ENCODE measurements at regions not wholly inside any gene's neighbourhood (a gene's known extent, or its start where the extent isn't known, plus 50 kb on each side); places are given as distances from the start of the nearest gene placed in this dataset.

DNA sequence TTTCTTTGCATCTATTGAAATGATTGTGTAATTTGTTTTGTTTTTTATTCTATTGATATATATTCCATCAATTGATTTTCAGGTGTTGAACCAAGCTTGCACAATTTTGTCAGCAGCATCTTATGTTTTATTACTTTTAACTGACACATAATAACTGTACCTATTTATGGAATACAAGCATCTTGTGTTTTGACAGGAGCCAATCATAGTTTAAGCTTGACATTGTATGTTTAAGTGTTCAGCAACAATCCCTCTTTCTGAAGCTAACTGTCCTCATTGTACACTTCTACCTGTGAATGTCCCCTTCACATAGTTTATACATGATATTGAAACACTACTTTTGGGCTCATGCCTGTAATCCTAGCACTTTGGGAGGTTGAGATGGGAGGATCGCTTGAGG is 1017.6 kb upstream of the GYPC start:
- TF ChIP-seq, protein P1, sequence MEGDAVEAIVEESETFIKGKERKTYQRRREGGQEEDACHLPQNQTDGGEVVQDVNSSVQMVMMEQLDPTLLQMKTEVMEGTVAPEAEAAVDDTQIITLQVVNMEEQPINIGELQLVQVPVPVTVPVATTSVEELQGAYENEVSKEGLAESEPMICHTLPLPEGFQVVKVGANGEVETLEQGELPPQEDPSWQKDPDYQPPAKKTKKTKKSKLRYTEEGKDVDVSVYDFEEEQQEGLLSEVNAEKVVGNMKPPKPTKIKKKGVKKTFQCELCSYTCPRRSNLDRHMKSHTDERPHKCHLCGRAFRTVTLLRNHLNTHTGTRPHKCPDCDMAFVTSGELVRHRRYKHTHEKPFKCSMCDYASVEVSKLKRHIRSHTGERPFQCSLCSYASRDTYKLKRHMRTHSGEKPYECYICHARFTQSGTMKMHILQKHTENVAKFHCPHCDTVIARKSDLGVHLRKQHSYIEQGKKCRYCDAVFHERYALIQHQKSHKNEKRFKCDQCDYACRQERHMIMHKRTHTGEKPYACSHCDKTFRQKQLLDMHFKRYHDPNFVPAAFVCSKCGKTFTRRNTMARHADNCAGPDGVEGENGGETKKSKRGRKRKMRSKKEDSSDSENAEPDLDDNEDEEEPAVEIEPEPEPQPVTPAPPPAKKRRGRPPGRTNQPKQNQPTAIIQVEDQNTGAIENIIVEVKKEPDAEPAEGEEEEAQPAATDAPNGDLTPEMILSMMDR (IDR thresholded peaks at IDR 0.05 in 8 of 11, conservative IDR thresholded peaks at IDR 0.05 in 3 of 11): no peak
- TF ChIP-seq POLR2AphosphoS5 (IDR thresholded peaks at IDR 0.05) (no peak), POLR2A (IDR thresholded peaks at IDR 0.05) (no peak)
- H3K4me1 ChIP-seq: no peaks in the 10 kb centered on the region
- peaks cover 0 to 13% (median 6%) of the 10 kb centered on the region in 8 donors for H3K9me3 ChIP-seq
- intact Hi-C loops (cut with DNase I; ENCODE audit: low total_unique reads): no loop called here
- no peak for DNase-seq
- no peaks in the 10 kb centered on the region for H3K27me3 ChIP-seq (replicated peaks in 1 of 7)
- no peak overlapping the region for H3K4me3 ChIP-seq
- H3K36me3 ChIP-seq: no peaks in the 10 kb centered on the region
- 90 to 96% (median 95%) methylated on average over 1 of the region's 1 CpG for WGBS, 5 donors
- H3K27ac ChIP-seq: no peak overlapping the region

DNA sequence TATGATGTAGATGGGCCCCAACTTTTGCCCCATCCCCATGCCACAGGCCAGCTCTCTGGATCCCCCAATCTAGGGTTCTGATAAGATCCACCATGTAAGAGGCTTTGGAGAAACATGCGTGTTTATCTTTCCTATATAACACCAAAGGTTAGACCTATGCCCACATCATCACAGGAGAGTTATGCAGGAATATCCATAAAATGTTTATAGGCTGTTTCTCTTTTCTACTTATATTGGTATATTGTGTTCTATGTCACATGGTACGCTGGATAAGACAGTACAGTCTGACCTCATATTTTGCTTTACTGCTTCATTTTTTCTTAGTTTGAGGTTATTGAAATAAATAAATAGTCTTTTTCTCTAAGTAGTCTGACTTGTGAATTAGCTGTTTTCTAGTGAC is 1013.9 kb upstream of the GYPC start:
- intact Hi-C loops (cut with DNase I; ENCODE audit: low total_unique reads): no loop called here
- 87 to 96% (median 94%) methylated on average over 2 of the region's 2 CpGs for WGBS, 5 donors
- TF ChIP-seq POLR2A (IDR thresholded peaks at IDR 0.05) (no peak), POLR2AphosphoS5 (IDR thresholded peaks at IDR 0.05) (no peak)
- TF ChIP-seq, protein P1 (IDR thresholded peaks at IDR 0.05 in 8 of 11, conservative IDR thresholded peaks at IDR 0.05 in 3 of 11): no peak

DNA sequence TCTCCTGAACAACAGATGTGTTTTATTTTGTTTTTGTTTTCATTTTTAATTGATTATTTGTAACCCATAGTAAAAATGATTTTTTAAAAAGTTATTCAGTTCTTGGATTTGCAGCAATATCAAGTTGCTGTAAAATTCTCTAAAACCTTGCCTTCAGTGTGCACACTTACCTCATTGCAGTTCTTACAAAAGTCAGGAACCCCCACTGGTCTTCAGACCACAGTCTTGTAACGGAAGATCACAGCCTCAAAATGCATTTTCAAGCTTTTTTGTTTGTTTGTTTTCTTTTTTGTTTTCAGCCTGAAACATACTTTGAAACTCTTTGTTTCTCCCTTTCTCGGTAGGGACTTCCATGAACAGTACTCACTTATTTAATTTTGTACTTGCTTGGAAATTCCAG is 1012.8 kb upstream of the GYPC start:
- Histone ChIP-seq H3K4me1 (no peaks in the 10 kb centered on the region), H3K27ac (no peak overlapping the region), H3K4me3 (no peak overlapping the region), H3K9me3 (no peaks in the 10 kb centered on the region), H3K27me3 (replicated peaks in 1 of 7) (no peaks in the 10 kb centered on the region), H3K36me3 (no peaks in the 10 kb centered on the region)
- DNase-seq: no peak
- TF ChIP-seq POLR2AphosphoS5 (IDR thresholded peaks at IDR 0.05) (no peak), POLR2A (IDR thresholded peaks at IDR 0.05) (no peak)
- TF ChIP-seq, protein P1 (IDR thresholded peaks at IDR 0.05 in 8 of 11, conservative IDR thresholded peaks at IDR 0.05 in 3 of 11): no peak
- intact Hi-C loops (cut with DNase I; ENCODE audit: low total_unique reads): no loop called here
- 40 to 68% (median 64%) methylated on average over 2 of the region's 2 CpGs for WGBS, 5 donors

More for the DNA sequence above, 1013.9 kb upstream of the GYPC start:
- Histone ChIP-seq H3K27me3 (replicated peaks in 1 of 7) (no peaks in the 10 kb centered on the region), H3K36me3 (no peaks in the 10 kb centered on the region), H3K4me3 (no peak overlapping the region), H3K27ac (no peak overlapping the region), H3K4me1 (no peaks in the 10 kb centered on the region), H3K9me3 (no peaks in the 10 kb centered on the region)
- DNase-seq: no peak

DNA sequence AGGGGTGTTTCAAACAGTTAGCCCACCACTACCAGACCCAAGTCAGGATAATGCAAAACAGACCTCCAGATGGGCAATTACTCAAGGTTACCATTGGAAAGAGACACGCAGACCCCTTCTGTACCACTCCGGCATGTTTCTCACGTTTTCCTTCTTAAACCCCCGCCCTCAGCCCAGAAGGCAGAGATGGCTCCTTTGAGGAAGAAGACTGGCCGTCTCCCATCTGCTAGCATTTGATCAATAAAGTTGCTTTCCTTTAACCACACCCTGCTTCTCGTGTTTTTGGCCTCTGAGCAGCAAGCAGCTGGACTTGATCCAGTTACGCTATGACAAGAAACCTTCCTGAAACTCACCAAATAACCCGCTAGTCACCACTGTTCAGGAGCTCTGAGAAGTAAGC is 1012.4 kb upstream of the GYPC start:
- Histone ChIP-seq H3K4me3 (no peak overlapping the region), H3K36me3 (no peaks in the 10 kb centered on the region), H3K27me3 (replicated peaks in 1 of 7) (no peaks in the 10 kb centered on the region), H3K4me1 (no peaks in the 10 kb centered on the region), H3K27ac (no peak overlapping the region), H3K9me3 (no peaks in the 10 kb centered on the region)
- 60 to 65% (median 62%) methylated on average over 8 of the region's 8 CpGs for WGBS, 5 donors
- intact Hi-C loops (cut with DNase I; ENCODE audit: low total_unique reads): no loop called here
- no peak for DNase-seq
- TF ChIP-seq POLR2A (IDR thresholded peaks at IDR 0.05): no peak
- TF ChIP-seq, protein P1 (IDR thresholded peaks at IDR 0.05 in 8 of 11, conservative IDR thresholded peaks at IDR 0.05 in 3 of 11): no peak
- no peak for TF ChIP-seq POLR2AphosphoS5 (IDR thresholded peaks at IDR 0.05)

Measured in spleen (tissue), 11 donors.